ENCODE measurements at regions not wholly inside any gene's neighbourhood (a gene's known extent, or its start where the extent isn't known, plus 50 kb on each side); places are given as distances from the start of the nearest gene placed in this dataset.

- H3K4me1 Mint-ChIP-seq (ENCODE audit: low read depth), result no peaks in the 10 kb centered on the region
- TF ChIP-seq, protein P1, sequence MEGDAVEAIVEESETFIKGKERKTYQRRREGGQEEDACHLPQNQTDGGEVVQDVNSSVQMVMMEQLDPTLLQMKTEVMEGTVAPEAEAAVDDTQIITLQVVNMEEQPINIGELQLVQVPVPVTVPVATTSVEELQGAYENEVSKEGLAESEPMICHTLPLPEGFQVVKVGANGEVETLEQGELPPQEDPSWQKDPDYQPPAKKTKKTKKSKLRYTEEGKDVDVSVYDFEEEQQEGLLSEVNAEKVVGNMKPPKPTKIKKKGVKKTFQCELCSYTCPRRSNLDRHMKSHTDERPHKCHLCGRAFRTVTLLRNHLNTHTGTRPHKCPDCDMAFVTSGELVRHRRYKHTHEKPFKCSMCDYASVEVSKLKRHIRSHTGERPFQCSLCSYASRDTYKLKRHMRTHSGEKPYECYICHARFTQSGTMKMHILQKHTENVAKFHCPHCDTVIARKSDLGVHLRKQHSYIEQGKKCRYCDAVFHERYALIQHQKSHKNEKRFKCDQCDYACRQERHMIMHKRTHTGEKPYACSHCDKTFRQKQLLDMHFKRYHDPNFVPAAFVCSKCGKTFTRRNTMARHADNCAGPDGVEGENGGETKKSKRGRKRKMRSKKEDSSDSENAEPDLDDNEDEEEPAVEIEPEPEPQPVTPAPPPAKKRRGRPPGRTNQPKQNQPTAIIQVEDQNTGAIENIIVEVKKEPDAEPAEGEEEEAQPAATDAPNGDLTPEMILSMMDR (IDR thresholded peaks at IDR 0.05), result no peak
- H3K9me3 Mint-ChIP-seq, result peaks cover 38% of the 10 kb centered on the region
- DNase-seq, result no peak
- no peaks in the 10 kb centered on the region for H3K27me3 Mint-ChIP-seq (ENCODE audit: insufficient read depth)
- no peak overlapping the region for H3K4me3 Mint-ChIP-seq
- no peaks in the 10 kb centered on the region; the same call in 1 of the 2 replicates for H3K36me3 Mint-ChIP-seq (ENCODE audit: low read depth)
- no peak overlapping the region for H3K27ac Mint-ChIP-seq
Measured at GRCh38 chr6:120854583-120854982, 479.7 kb downstream of the TBC1D32 start.

GRCh38 chr6:120853489-120853888, 480.8 kb downstream of the TBC1D32 start:
- TF ChIP-seq, protein P1 (IDR thresholded peaks at IDR 0.05), result no peak
- Mint-ChIP-seq H3K36me3 (ENCODE audit: low read depth) (no peaks in the 10 kb centered on the region; the same call in 1 of the 2 replicates), H3K4me3 (no peak overlapping the region), H3K4me1 (ENCODE audit: low read depth) (no peaks in the 10 kb centered on the region), H3K27ac (no peak overlapping the region), H3K27me3 (ENCODE audit: insufficient read depth) (no peaks in the 10 kb centered on the region), H3K9me3 (peaks cover 38% of the 10 kb centered on the region)
- no peak for DNase-seq

GRCh38 chr6:120852293-120852849, 481.9 kb downstream of the TBC1D32 start:
- H3K4me3 Mint-ChIP-seq, result no peak overlapping the region
- TF ChIP-seq, protein P1 (IDR thresholded peaks at IDR 0.05), result no peak

GRCh38 chr6:120826253-120826652, 508.0 kb downstream of the TBC1D32 start:
- H3K27me3 Mint-ChIP-seq (ENCODE audit: insufficient read depth), result no peaks in the 10 kb centered on the region
- no peak overlapping the region for H3K27ac Mint-ChIP-seq
- TF ChIP-seq, protein P1 (IDR thresholded peaks at IDR 0.05), result peak; percentile 64
- H3K4me1 Mint-ChIP-seq (ENCODE audit: low read depth), result no peaks in the 10 kb centered on the region
- H3K9me3 Mint-ChIP-seq, result peaks cover 24% of the 10 kb centered on the region
- no peak overlapping the region for H3K4me3 Mint-ChIP-seq
- DNase-seq, result no peak
- no peaks in the 10 kb centered on the region for H3K36me3 Mint-ChIP-seq (ENCODE audit: low read depth)

More at GRCh38 chr6:120852293-120852849, 481.9 kb downstream of the TBC1D32 start:
- no peaks in the 10 kb centered on the region for H3K36me3 Mint-ChIP-seq (ENCODE audit: low read depth)
- H3K4me1 Mint-ChIP-seq (ENCODE audit: low read depth), result no peaks in the 10 kb centered on the region
- H3K27ac Mint-ChIP-seq, result no peak overlapping the region
- no peak for DNase-seq
- H3K9me3 Mint-ChIP-seq, result peaks cover 38% of the 10 kb centered on the region
- H3K27me3 Mint-ChIP-seq (ENCODE audit: insufficient read depth), result no peaks in the 10 kb centered on the region

DNA sequence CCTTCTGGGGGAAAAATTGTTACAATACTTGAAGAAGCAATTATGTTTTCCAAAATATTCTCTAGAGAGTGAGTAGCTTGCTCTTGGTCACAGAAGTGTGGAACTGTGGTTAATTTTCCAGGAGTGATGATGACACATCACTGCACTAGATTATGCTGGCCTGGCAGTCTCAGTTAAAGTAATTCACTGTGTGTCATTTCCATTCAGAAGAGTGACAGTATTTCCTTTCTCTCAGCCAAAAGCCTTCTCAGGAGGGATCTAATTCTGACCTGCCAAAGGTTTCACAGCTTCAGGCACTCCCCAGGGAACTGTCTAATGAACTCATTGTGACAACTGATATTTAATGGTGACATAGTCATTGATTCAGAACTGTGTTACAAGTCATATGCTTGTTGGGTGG, 517.5 kb downstream of the TBC1D32 start:
- H3K9me3 Mint-ChIP-seq, result peaks cover 53% of the 10 kb centered on the region

More for the DNA sequence above, 517.5 kb downstream of the TBC1D32 start:
- H3K36me3 Mint-ChIP-seq (ENCODE audit: low read depth), result no peaks in the 10 kb centered on the region
- H3K27me3 Mint-ChIP-seq (ENCODE audit: insufficient read depth), result no peaks in the 10 kb centered on the region
- H3K4me3 Mint-ChIP-seq, result no peak overlapping the region
- no peaks in the 10 kb centered on the region for H3K4me1 Mint-ChIP-seq (ENCODE audit: low read depth)
- DNase-seq, result no peak
- TF ChIP-seq, protein P1 (IDR thresholded peaks at IDR 0.05), result no peak
- H3K27ac Mint-ChIP-seq, result no peak overlapping the region

Data from HFFc6 (cell line).